Liver (tissue), 8 donors: ENCODE measurements at regions not wholly inside any gene's neighbourhood (a gene's known extent, or its start where the extent isn't known, plus 50 kb on each side); places are given as distances from the start of the nearest gene placed in this dataset.

Experiments
- DNase-seq: peaks from one replicate; pipeline ENCODE4 v3.0.0-alpha.2; 2017; ENCODE audit warnings: low spot score
- H3K27ac ChIP-seq, 2 donors: one replicate each; pipeline ENCODE4 v1.7.0; 2013; ENCODE audit warnings: inconsistent platforms in 2 of 2, low read length in 2 of 2, control low read depth in 1 of 2, low read depth in 1 of 2, mild to moderate bottlenecking in 1 of 2
- H3K27me3 ChIP-seq, 4 donors: one replicate each; pipeline versions ENCODE4 v1.6.1 to v1.7.0; 2013; ENCODE audit warnings: low read length in 3 of 4, inconsistent platforms in 1 of 4, mild to moderate bottlenecking in 1 of 4, moderate library complexity in 1 of 4; ENCODE audit not compliant: control insufficient read depth in 4 of 4, insufficient read depth in 4 of 4
- H3K36me3 ChIP-seq, 4 donors: one replicate each; pipeline versions ENCODE4 v1.6.1 to v1.7.0; 2013; ENCODE audit warnings: low read length in 3 of 4, mild to moderate bottlenecking in 3 of 4, low read depth in 1 of 4, moderate library complexity in 1 of 4; ENCODE audit not compliant: control insufficient read depth in 4 of 4, insufficient read depth in 3 of 4
- H3K4me1 ChIP-seq, 4 donors: one replicate each; pipeline versions ENCODE4 v1.6.1 to v1.7.0; 2013; ENCODE audit warnings: low read length in 3 of 4, mild to moderate bottlenecking in 3 of 4, moderate library complexity in 1 of 4; ENCODE audit not compliant: control insufficient read depth in 4 of 4, insufficient read depth in 4 of 4
- H3K4me3 ChIP-seq, 3 donors: one replicate each; pipeline versions ENCODE4 v1.6.1 to v1.7.0; 2013; ENCODE audit warnings: low read length in 3 of 3, control low read depth in 1 of 3, low read depth in 1 of 3, mild to moderate bottlenecking in 1 of 3
- H3K9ac ChIP-seq, 2 donors: one replicate each; pipeline ENCODE4 v1.7.0; 2013; ENCODE audit warnings: low read length in 2 of 2, mild to moderate bottlenecking in 2 of 2, moderate library complexity in 2 of 2, control low read depth in 1 of 2, low read depth in 1 of 2
- H3K9me3 ChIP-seq, 4 donors: one replicate each; pipeline versions ENCODE4 v1.6.1 to v1.7.0; 2013; ENCODE audit warnings: low read length in 3 of 4; ENCODE audit not compliant: control insufficient read depth in 4 of 4
- EGR1 ChIP-seq, 2 donors: IDR thresholded peaks; 2 replicates each; pipeline ENCODE4 v1.6.1; 2016 to 2018; ENCODE audit warnings: antibody characterized with exemption in 2 of 2, low read depth in 2 of 2
- FOXA1 ChIP-seq: IDR thresholded peaks from 2 replicates; pipeline ENCODE4 v1.6.1; 2016; ENCODE audit warnings: antibody characterized with exemption
- FOXA2 ChIP-seq: IDR thresholded peaks from 2 replicates; pipeline ENCODE4 v1.6.1; 2016; ENCODE audit warnings: antibody characterized with exemption
- GABPA ChIP-seq, 2 donors: IDR thresholded peaks in 1 of 2; conservative IDR thresholded peaks in 1 of 2; 2 replicates each; pipeline ENCODE4 v1.6.1; 2016; ENCODE audit warnings: antibody characterized with exemption in 2 of 2, mild to moderate bottlenecking in 1 of 2, moderate library complexity in 1 of 2
- HNF4A ChIP-seq, 2 donors: conservative IDR thresholded peaks; 2 replicates each; pipeline ENCODE4 v1.6.1; 2016; ENCODE audit warnings: antibody characterized with exemption in 2 of 2, mild to moderate bottlenecking in 2 of 2
- HNF4G ChIP-seq: IDR thresholded peaks from 2 replicates; pipeline ENCODE4 v1.6.1; 2016; ENCODE audit warnings: antibody characterized with exemption
- JUND ChIP-seq, 2 donors: IDR thresholded peaks; 2 replicates each; pipeline ENCODE4 v1.6.1; 2016; ENCODE audit warnings: antibody characterized with exemption in 2 of 2
- NR2F2 ChIP-seq: IDR thresholded peaks from 2 replicates; pipeline ENCODE4 v1.6.1; 2016; ENCODE audit warnings: antibody characterized with exemption
- RAD21 ChIP-seq, 2 donors: IDR thresholded peaks; 2 replicates each; pipeline ENCODE4 v1.6.1; 2016; ENCODE audit warnings: antibody characterized with exemption in 2 of 2, mild to moderate bottlenecking in 2 of 2
- RXRA ChIP-seq, 2 donors: IDR thresholded peaks; 2 replicates each; pipeline ENCODE4 v1.6.1; 2017 to 2018; ENCODE audit warnings: antibody characterized with exemption in 2 of 2, mild to moderate bottlenecking in 1 of 2
- SP1 ChIP-seq: IDR thresholded peaks from 2 replicates; pipeline ENCODE4 v1.6.1; 2018; ENCODE audit warnings: antibody characterized with exemption, mild to moderate bottlenecking
- TAF1 ChIP-seq: conservative IDR thresholded peaks from 2 replicates; pipeline ENCODE4 v1.6.1; 2016; ENCODE audit warnings: antibody characterized with exemption, mild to moderate bottlenecking
- YY1 ChIP-seq: IDR thresholded peaks from 2 replicates; pipeline ENCODE4 v1.6.1; 2016; ENCODE audit warnings: antibody characterized with exemption, mild to moderate bottlenecking
- WGBS: extraction: QIAGEN DNeasy Blood & Tissue Kit; methylation state at CpG from one replicate; pipeline ENCODE4 v1.1.7; 2013; 5-methylcytosine and 5-hydroxymethylcytosine counted together
- TF ChIP-seq, protein P1 (sequence below): IDR thresholded peaks from 2 replicates; pipeline ENCODE4 v1.6.1; 2016; ENCODE audit warnings: antibody characterized with exemption
- TF ChIP-seq, protein P2 (sequence below): IDR thresholded peaks from 2 replicates; pipeline ENCODE4 v1.6.1; 2016; ENCODE audit warnings: antibody characterized with exemption, mild to moderate bottlenecking
- TF ChIP-seq, protein P3 (sequence below): fragments of 150-350 bp; IDR thresholded peaks from 2 replicates; pipeline ENCODE4 v1.5.1; 2017; ENCODE audit warnings: improper control_type of control experiment, low read depth, low read length; ENCODE audit not compliant: missing input control
- TF ChIP-seq, protein P4 (sequence below): IDR thresholded peaks from 2 replicates; pipeline ENCODE4 v1.6.1; 2016; ENCODE audit warnings: antibody characterized with exemption
- donor health status: healthy.
- donor health status: healthy.
- donor health status: healthy.
- donor health status: healthy.
- donor health status: healthy.

DNA sequence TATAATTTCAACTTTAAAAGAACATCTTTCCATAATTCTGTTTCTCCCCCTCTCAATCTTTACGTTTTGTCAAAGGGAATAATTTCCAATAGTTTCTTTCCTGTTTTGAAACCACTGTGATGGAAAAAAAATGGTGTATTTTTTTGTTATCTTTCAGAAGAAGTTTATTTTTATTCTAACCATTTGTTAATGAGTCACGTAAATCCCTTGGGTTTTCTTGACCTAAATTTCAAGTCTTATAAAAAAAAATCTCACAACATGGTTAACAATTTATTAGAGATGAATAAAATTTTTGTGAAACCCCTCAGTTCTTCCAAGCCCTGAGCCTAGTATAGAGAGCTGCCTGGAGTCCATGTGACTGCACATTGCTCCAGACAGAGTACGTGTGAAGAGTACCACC, 106.1 kb upstream of the FBXL17 start:
- WGBS = 59% methylated on average over 3 of the region's 3 CpGs
- Histone ChIP-seq H3K9ac (no peak overlapping the region), H3K4me3 (no peak overlapping the region), H3K27ac (no peak overlapping the region), H3K36me3 (no peaks in the 10 kb centered on the region), H3K27me3 (no peaks in the 10 kb centered on the region), H3K9me3 (peaks cover 0 to 5% (median 1%) of the 10 kb centered on the region in 4 donors), H3K4me1 (no peaks in the 10 kb centered on the region)
- TF ChIP-seq SP1 (no peak), FOXA2 (no peak), GABPA (IDR thresholded peaks at IDR 0.05 in 1 of 2, conservative IDR thresholded peaks at IDR 0.05 in 1 of 2) (no peak), HNF4G (no peak), HNF4A (conservative IDR thresholded peaks at IDR 0.05) (no peak), EGR1 (IDR thresholded peaks at IDR 0.05; ENCODE audit: low read depth in 2 of 2) (no peak), TAF1 (no peak), FOXA1 (no peak), JUND (IDR thresholded peaks at IDR 0.05) (no peak), YY1 (no peak), RAD21 (IDR thresholded peaks at IDR 0.05) (no peak), RXRA (IDR thresholded peaks at IDR 0.05) (no peak), NR2F2 (no peak)
- TF ChIP-seq, protein P1, sequence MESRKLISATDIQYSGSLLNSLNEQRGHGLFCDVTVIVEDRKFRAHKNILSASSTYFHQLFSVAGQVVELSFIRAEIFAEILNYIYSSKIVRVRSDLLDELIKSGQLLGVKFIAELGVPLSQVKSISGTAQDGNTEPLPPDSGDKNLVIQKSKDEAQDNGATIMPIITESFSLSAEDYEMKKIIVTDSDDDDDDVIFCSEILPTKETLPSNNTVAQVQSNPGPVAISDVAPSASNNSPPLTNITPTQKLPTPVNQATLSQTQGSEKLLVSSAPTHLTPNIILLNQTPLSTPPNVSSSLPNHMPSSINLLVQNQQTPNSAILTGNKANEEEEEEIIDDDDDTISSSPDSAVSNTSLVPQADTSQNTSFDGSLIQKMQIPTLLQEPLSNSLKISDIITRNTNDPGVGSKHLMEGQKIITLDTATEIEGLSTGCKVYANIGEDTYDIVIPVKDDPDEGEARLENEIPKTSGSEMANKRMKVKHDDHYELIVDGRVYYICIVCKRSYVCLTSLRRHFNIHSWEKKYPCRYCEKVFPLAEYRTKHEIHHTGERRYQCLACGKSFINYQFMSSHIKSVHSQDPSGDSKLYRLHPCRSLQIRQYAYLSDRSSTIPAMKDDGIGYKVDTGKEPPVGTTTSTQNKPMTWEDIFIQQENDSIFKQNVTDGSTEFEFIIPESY = no peak
- TF ChIP-seq, protein P2, sequence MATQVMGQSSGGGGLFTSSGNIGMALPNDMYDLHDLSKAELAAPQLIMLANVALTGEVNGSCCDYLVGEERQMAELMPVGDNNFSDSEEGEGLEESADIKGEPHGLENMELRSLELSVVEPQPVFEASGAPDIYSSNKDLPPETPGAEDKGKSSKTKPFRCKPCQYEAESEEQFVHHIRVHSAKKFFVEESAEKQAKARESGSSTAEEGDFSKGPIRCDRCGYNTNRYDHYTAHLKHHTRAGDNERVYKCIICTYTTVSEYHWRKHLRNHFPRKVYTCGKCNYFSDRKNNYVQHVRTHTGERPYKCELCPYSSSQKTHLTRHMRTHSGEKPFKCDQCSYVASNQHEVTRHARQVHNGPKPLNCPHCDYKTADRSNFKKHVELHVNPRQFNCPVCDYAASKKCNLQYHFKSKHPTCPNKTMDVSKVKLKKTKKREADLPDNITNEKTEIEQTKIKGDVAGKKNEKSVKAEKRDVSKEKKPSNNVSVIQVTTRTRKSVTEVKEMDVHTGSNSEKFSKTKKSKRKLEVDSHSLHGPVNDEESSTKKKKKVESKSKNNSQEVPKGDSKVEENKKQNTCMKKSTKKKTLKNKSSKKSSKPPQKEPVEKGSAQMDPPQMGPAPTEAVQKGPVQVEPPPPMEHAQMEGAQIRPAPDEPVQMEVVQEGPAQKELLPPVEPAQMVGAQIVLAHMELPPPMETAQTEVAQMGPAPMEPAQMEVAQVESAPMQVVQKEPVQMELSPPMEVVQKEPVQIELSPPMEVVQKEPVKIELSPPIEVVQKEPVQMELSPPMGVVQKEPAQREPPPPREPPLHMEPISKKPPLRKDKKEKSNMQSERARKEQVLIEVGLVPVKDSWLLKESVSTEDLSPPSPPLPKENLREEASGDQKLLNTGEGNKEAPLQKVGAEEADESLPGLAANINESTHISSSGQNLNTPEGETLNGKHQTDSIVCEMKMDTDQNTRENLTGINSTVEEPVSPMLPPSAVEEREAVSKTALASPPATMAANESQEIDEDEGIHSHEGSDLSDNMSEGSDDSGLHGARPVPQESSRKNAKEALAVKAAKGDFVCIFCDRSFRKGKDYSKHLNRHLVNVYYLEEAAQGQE = no peak
- TF ChIP-seq, protein P3, sequence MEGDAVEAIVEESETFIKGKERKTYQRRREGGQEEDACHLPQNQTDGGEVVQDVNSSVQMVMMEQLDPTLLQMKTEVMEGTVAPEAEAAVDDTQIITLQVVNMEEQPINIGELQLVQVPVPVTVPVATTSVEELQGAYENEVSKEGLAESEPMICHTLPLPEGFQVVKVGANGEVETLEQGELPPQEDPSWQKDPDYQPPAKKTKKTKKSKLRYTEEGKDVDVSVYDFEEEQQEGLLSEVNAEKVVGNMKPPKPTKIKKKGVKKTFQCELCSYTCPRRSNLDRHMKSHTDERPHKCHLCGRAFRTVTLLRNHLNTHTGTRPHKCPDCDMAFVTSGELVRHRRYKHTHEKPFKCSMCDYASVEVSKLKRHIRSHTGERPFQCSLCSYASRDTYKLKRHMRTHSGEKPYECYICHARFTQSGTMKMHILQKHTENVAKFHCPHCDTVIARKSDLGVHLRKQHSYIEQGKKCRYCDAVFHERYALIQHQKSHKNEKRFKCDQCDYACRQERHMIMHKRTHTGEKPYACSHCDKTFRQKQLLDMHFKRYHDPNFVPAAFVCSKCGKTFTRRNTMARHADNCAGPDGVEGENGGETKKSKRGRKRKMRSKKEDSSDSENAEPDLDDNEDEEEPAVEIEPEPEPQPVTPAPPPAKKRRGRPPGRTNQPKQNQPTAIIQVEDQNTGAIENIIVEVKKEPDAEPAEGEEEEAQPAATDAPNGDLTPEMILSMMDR = no peak
- TF ChIP-seq, protein P4, sequence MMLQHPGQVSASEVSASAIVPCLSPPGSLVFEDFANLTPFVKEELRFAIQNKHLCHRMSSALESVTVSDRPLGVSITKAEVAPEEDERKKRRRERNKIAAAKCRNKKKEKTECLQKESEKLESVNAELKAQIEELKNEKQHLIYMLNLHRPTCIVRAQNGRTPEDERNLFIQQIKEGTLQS = no peak
- no peak for DNase-seq

DNA sequence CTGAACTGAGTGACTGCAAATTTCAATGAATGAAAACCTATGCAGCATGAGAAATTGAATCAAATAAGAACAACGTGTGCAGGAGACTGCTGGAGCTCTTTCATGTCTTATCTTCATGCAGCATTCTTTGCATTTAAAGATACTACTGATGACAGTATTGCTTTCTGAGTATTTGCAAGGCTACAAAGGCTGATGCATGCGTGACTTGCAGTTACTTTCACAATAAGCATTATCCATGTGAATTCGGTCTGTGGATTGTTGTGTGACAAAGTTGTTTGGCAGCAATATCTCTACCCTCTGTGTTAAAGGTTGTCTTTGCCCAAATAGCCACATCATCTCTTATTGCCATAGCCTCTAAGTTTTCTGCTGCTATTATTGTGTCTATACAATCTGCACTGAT, 102.1 kb upstream of the FBXL17 start:
- Histone ChIP-seq H3K36me3 (no peaks in the 10 kb centered on the region), H3K9ac (no peak overlapping the region), H3K27me3 (peaks cover 0 to 2% (median 0%) of the 10 kb centered on the region in 4 donors), H3K4me1 (peaks cover 0 to 4% (median 0%) of the 10 kb centered on the region in 4 donors), H3K27ac (no peak overlapping the region), H3K9me3 (no peaks in the 10 kb centered on the region), H3K4me3 (no peak overlapping the region)
- WGBS = 72% methylated on average over 3 of the region's 3 CpGs
- TF ChIP-seq RXRA (IDR thresholded peaks at IDR 0.05) = no peak
- no peak for DNase-seq
